GM21825 (cell line): ENCODE measurements at regions not wholly inside any gene's neighbourhood (a gene's known extent, or its start where the extent isn't known, plus 50 kb on each side); places are given as distances from the start of the nearest gene placed in this dataset.
"Not testable (repeated sequence)": the region's sequence is repeated elsewhere in the genome, so short reads cannot be mapped to it uniquely, and the experiment has no call there.

Source experiments
- ATAC-seq: cut with Tn5 transposase; IDR thresholded peaks from one replicate; pipeline ENCODE4 v1.9.1; 2021; ENCODE audit warnings: mild to moderate bottlenecking, moderate library complexity; ENCODE audit not compliant: unreplicated experiment

- no peak for ATAC-seq
Measured at GRCh38 chr5:124892185-124892848, 145.9 kb upstream of the ZNF608 start.

GRCh38 chr5:124894541-124894940 is 148.1 kb upstream of the ZNF608 start:
- no peak for ATAC-seq

- ATAC-seq: no peak
Measured at GRCh38 chr5:124895236-124895635, 148.8 kb upstream of the ZNF608 start.

GRCh38 chr5:124901081-124901480 is 154.6 kb upstream of the ZNF608 start:
- no peak for ATAC-seq

DNA sequence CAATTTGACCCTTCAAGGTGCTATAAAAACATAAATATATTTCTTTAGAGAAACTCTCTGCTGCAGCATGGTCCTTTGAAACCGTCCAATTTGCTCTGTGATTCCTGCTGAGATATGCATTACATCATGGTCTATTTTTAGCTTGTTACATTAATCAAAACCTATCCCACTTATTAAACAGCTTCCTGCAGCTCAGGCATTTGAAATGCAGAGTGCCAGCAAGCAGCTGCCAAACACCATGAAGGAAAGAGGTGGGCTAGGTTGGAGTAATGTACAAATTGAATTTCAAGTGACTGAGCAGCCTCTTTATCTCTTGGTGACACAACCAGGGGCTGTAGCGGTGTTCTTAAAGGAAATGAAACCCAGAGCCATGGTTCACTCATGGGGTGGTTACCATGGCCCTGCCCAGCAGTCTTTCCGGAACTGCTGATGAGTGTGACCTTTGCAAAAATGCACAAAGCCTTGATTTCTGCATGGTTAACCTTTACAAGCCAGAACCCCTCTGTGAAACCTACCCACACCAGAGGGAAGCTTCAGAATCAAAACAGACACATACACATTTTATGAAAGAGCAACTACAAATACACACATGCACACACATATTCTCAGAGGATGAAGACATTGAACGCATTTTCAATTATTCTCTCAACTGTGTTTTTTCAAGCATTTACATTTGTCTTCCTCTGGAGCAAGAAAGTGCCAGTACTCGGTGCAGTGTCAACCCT is 155.8 kb upstream of the ZNF608 start:
- peak; percentile 100 for ATAC-seq

GRCh38 chr5:124905256-124906130 is 159.1 kb upstream of the ZNF608 start:
- no peak for ATAC-seq

DNA sequence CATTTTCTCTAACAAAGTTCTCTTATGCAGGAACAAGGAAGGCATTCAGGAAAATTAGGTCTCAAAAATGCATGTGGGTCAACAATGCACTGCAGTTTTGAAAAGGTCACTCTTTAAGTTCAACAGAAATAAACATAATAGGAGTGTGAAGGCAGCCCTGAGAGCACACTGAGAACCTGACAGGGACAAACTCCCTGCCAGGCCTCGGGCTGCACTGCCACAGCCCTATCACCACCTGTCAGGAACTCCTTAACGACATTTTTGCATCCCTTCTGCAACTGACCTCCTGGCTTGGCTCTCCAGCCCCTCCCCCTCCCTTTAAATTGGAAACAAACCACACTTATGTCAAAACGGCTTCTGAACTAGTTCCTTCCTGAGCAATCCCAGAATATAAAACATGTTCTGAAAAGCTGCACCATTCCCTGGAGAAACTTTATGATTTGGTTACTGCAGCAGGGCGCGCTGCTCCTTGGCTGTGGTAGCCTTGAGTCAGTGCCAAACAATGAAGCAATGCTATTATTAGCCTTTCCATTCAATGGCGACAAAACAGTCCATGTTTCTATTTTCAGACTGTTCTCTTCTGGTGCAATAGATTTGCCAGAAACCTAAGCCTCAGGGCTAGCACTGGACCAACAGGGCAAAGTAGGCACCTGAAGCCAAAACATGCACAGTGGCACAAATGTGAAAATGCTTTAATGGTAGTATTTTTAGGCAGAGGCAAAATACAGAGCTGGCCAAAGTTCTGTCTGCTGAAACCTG is 160.1 kb upstream of the ZNF608 start:
- no peak for ATAC-seq

DNA sequence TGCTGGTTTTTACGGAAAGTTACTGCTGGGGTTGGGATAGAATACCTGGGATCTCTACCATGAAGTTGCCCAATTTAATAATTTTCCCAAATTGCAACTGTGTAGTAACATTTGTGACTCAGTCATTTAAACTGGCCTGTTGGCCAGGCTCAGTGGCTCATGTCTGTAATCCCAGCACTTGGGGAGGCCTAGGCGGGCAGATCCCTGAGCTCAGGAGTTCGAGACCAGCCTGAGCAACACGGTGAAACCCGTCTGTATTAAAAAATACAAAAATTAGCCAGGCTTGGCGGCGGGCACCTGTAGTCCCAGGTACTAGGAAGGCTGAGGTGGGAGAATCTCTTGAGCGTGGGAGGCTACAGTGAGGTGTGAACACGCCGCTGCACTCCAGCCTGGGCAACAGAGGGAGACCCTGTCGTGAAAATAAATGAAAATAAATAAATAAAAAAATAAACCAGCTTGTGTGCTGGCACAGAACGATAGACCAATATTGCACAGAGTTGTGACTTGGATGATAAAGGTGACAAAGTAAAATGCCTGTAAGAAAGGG is 160.7 kb upstream of the ZNF608 start:
- no peak for ATAC-seq

- peak; percentile 69 for ATAC-seq
Measured at GRCh38 chr5:124908581-124909451, 162.4 kb upstream of the ZNF608 start.

GRCh38 chr5:124909734-124910133 is 163.3 kb upstream of the ZNF608 start:
- ATAC-seq: no peak

DNA sequence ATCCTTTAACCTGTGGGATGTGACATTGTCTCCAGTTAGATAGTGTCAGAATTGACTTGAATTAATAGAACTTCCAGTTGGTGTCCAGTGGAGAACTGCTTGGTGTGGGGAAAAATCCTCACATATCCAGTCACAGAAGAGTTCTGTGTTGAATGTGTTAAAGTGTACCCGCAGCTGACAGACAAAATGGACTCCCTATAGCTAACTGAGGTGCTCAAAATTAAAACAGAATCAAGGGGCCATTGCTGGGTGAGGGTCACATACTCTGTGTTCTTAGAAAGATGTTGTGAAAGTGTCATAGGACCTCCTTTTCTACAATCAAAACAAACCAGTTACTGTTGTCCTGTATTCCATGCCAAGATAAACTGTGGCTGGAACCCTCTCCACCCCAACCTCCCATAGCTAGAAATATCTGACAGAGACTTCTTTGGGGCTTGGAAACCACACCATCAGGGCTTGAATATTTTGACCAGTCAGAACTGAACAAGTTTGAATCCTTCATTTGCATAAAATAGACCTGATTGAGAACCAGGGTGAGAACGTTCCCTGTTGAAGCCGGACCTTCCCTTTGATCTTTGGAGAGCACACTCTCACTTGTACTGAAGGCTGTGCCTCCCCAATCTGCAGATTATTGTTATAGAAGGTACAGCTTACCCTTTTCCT is 164.0 kb upstream of the ZNF608 start:
- ATAC-seq: peak; percentile 49

GRCh38 chr5:124912638-124913328 is 166.3 kb upstream of the ZNF608 start:
- ATAC-seq: no peak

- no peak for ATAC-seq
Measured at GRCh38 chr5:124913329-124913653, 166.9 kb upstream of the ZNF608 start.

- not testable (repeated sequence) for ATAC-seq
Measured at GRCh38 chr5:124916313-124916712, 169.9 kb upstream of the ZNF608 start.

DNA sequence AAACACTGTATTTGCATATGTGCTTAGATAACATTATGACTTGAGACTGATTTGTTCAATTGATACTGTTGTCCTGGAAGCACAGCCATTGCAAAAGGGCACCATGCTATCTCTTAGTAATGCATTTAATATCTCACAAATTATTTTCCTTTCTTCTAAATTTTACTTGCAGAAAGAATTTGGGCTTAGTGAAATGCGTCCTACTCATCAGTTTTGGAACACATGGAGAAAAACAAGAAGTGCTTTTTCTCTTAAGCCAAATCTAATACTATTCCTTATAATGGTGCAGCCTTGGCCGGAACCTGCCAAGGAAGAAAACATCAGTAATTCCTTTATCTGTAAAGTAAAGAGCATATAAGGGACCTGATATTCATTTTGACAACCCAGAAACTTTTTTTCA is 172.2 kb upstream of the ZNF608 start:
- no peak for ATAC-seq

- ATAC-seq: no peak
Measured at GRCh38 chr5:124919076-124919475, 172.6 kb upstream of the ZNF608 start.

- ATAC-seq: no peak
Measured at GRCh38 chr5:124919747-124920525, 173.5 kb upstream of the ZNF608 start.
